Mesenchymal stem cell (in vitro differentiated cells and primary cell): ENCODE measurements at regions not wholly inside any gene's neighbourhood (a gene's known extent, or its start where the extent isn't known, plus 50 kb on each side); places are given as distances from the start of the nearest gene placed in this dataset.

Source experiments
- DNase-seq: peaks from one replicate; pipeline ENCODE4 v3.0.0-alpha.2; 2013
- H2AFZ ChIP-seq: one replicate; pipeline ENCODE4 v1.6.1; 2013; ENCODE audit warnings: low read depth, mild to moderate bottlenecking, control low read depth, inconsistent platforms, low read length, moderate library complexity
- H2AK5ac ChIP-seq: 2 replicates; pipeline ENCODE4 v1.6.1; 2013; ENCODE audit warnings: low read length, moderate library complexity, mild to moderate bottlenecking, inconsistent platforms; ENCODE audit not compliant: severe bottlenecking
- H2BK120ac ChIP-seq: one replicate; pipeline ENCODE4 v1.6.1; 2013; ENCODE audit warnings: low read depth, mild to moderate bottlenecking, inconsistent platforms, low read length, moderate library complexity
- H2BK12ac ChIP-seq, 2 experiments: one replicate each; pipeline ENCODE4 v1.6.1; 2013; ENCODE audit warnings: inconsistent platforms in 2 of 2, low read length in 2 of 2, mild to moderate bottlenecking in 2 of 2, moderate library complexity in 2 of 2, control low read depth in 1 of 2
- H2BK15ac ChIP-seq: one replicate; pipeline ENCODE4 v1.6.1; 2013; ENCODE audit warnings: mild to moderate bottlenecking, low read depth, inconsistent platforms; ENCODE audit not compliant: poor library complexity, severe bottlenecking
- H2BK5ac ChIP-seq: 2 replicates; pipeline ENCODE4 v1.6.1; 2013; ENCODE audit warnings: low read depth, mild to moderate bottlenecking, low read length, control low read depth, inconsistent platforms; ENCODE audit not compliant: poor library complexity, severe bottlenecking
- H3K14ac ChIP-seq, 2 experiments: one replicate each; pipeline ENCODE4 v1.6.1; 2013; ENCODE audit warnings: inconsistent platforms in 2 of 2, low read length in 2 of 2, control low read depth in 1 of 2, mild to moderate bottlenecking in 1 of 2, moderate library complexity in 1 of 2
- H3K18ac ChIP-seq, 2 experiments: one replicate each; pipeline ENCODE4 v1.6.1; 2013; ENCODE audit warnings: inconsistent platforms in 2 of 2, low read length in 2 of 2, control low read depth in 1 of 2, low read depth in 1 of 2, mild to moderate bottlenecking in 1 of 2
- H3K23ac ChIP-seq, 2 experiments: one replicate each; pipeline ENCODE4 v1.6.1; 2013; ENCODE audit warnings: inconsistent platforms in 2 of 2, low read length in 2 of 2, mild to moderate bottlenecking in 2 of 2, moderate library complexity in 2 of 2, control low read depth in 1 of 2
- H3K27ac ChIP-seq: 2 replicates; pipeline ENCODE4 v1.5.1; 2013; ENCODE audit warnings: mild to moderate bottlenecking, moderate library complexity, low read length, control low read depth, inconsistent platforms; ENCODE audit not compliant: poor library complexity, severe bottlenecking
- H3K27me3 ChIP-seq, 2 experiments: 2 replicates each; pipeline versions ENCODE4 v1.6.1 to v1.7.0; 2013; ENCODE audit warnings: low read length in 2 of 2, mild to moderate bottlenecking in 2 of 2, moderate library complexity in 2 of 2, control low read depth in 1 of 2, inconsistent platforms in 1 of 2; ENCODE audit not compliant: control insufficient read depth in 1 of 2, insufficient read depth in 1 of 2
- H3K36me3 ChIP-seq, 2 experiments: 2 replicates each; pipeline versions ENCODE4 v1.6.1 to v1.7.0; 2013; ENCODE audit warnings: low read length in 2 of 2, control low read depth in 1 of 2, inconsistent platforms in 1 of 2, low read depth in 1 of 2, mild to moderate bottlenecking in 1 of 2; ENCODE audit not compliant: insufficient read depth in 2 of 2, control insufficient read depth in 1 of 2
- H3K4ac ChIP-seq, 2 experiments: one replicate each; pipeline ENCODE4 v1.6.1; 2013; ENCODE audit warnings: inconsistent platforms in 2 of 2, low read length in 2 of 2, mild to moderate bottlenecking in 2 of 2, moderate library complexity in 2 of 2, control low read depth in 1 of 2, low read depth in 1 of 2
- H3K4me1 ChIP-seq: 2 replicates; pipeline ENCODE4 v1.6.1; 2013; ENCODE audit warnings: low read depth, low read length, control low read depth; ENCODE audit not compliant: control insufficient read depth, insufficient read depth
- H3K4me2 ChIP-seq: 2 replicates; pipeline ENCODE4 v1.6.1; 2013; ENCODE audit warnings: low read length, mild to moderate bottlenecking, inconsistent platforms; ENCODE audit not compliant: poor library complexity, severe bottlenecking
- H3K4me3 ChIP-seq, 2 experiments: 2 replicates each; pipeline versions ENCODE4 v1.5.1 to v1.7.0; 2013; ENCODE audit warnings: low read length in 2 of 2, mild to moderate bottlenecking in 2 of 2, control low read depth in 1 of 2, low read depth in 1 of 2; ENCODE audit not compliant: insufficient read depth in 1 of 2
- H3K79me1 ChIP-seq: replicated peaks from 2 replicates; pipeline ENCODE4 v1.6.1; 2013; ENCODE audit warnings: mild to moderate bottlenecking, control low read depth, low read length, inconsistent platforms; ENCODE audit not compliant: poor library complexity, severe bottlenecking
- H3K9ac ChIP-seq: 2 replicates; pipeline ENCODE4 v1.7.0; 2013; ENCODE audit warnings: mild to moderate bottlenecking, low read length, moderate library complexity
- H3K9me3 ChIP-seq: 2 replicates; pipeline ENCODE4 v1.7.0; 2013; ENCODE audit warnings: mild to moderate bottlenecking, low read length; ENCODE audit not compliant: control insufficient read depth
- H4K8ac ChIP-seq: one replicate; pipeline ENCODE4 v1.6.1; 2013; ENCODE audit warnings: inconsistent platforms, mild to moderate bottlenecking, low read length, moderate library complexity
- H4K91ac ChIP-seq: one replicate; pipeline ENCODE4 v1.6.1; 2013; ENCODE audit warnings: mild to moderate bottlenecking, low read length, inconsistent platforms
- WGBS: methylation state at CpG from one replicate; pipeline ENCODE4 v1.1.7; 2013; ENCODE audit warnings: mixed read lengths; 5-methylcytosine and 5-hydroxymethylcytosine counted together

DNA sequence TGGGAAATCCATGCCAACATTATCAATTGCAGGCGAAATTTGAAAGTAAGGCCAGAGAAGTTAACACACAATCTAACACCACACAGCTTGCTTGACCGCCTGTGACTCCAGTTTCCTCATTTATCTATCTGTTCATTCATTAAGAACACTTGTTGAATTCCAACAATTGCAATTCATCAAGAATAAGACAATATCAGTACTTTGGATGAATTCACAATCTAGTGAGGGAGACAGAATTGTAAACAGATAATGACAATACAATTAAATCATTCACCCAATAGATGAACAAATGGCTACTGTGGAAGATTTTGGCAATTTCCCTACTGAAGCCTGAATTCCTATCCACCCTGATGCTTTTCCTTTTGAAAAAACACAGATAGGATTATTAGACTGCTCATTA, 181.6 kb downstream of the TRIM36 start:
- no peak overlapping the region for H2BK12ac ChIP-seq
- WGBS = 36% methylated on average over 2 of the region's 2 CpGs
- no peak overlapping the region for H3K4me2 ChIP-seq
- no peaks in the 10 kb centered on the region for H3K36me3 ChIP-seq
- H2AFZ ChIP-seq = no peak overlapping the region
- no peak overlapping the region for H3K14ac ChIP-seq
- no peak overlapping the region for H2BK120ac ChIP-seq
- DNase-seq = no peak
- H3K27me3 ChIP-seq = no peaks in the 10 kb centered on the region
- H3K27ac ChIP-seq = no peak overlapping the region
- no peaks in the 10 kb centered on the region for H3K4me1 ChIP-seq
- H3K18ac ChIP-seq = no peak overlapping the region
- H3K4me3 ChIP-seq = no peak overlapping the region
- no peak overlapping the region for H2AK5ac ChIP-seq
- H3K9me3 ChIP-seq = no peaks in the 10 kb centered on the region
- no peak overlapping the region for H3K4ac ChIP-seq
- H3K23ac ChIP-seq = no peak overlapping the region
- no peaks in the 10 kb centered on the region for H3K79me1 ChIP-seq
- H2BK15ac ChIP-seq = no peak overlapping the region
- no peak overlapping the region for H3K9ac ChIP-seq
- no peak overlapping the region for H4K8ac ChIP-seq
- H2BK5ac ChIP-seq = no peak overlapping the region
- no peak overlapping the region for H4K91ac ChIP-seq

DNA sequence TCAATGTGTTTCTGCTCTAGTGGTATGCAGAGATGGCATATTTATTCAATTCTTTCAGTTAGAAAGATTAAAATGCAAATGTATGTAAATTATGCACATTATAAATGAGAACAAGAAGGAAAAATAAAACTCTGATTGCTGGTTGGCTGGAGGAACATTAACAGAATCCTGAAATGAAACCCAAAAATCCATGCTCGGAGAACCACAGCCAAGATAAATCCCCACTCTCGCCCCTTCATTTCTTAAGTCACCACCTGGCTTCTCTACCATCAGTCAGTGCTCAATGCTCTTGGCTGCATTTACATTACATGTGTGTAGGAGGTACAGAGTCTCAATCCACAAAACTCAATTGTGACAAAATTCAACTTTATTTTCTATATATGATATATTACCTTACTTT, 184.9 kb downstream of the TRIM36 start:
- DNase-seq = no peak
- Histone ChIP-seq H3K18ac (no peak overlapping the region), H3K36me3 (no peaks in the 10 kb centered on the region), H4K91ac (no peak overlapping the region), H3K14ac (no peak overlapping the region), H3K27me3 (no peaks in the 10 kb centered on the region), H2AFZ (no peak overlapping the region), H2BK120ac (no peak overlapping the region), H2BK12ac (no peak overlapping the region), H3K23ac (no peak overlapping the region), H3K9me3 (peaks cover 2% of the 10 kb centered on the region), H3K4me2 (no peak overlapping the region), H2AK5ac (no peak overlapping the region), H3K4ac (no peak overlapping the region), H3K27ac (no peak overlapping the region), H3K4me1 (no peaks in the 10 kb centered on the region), H2BK5ac (no peak overlapping the region), H3K9ac (no peak overlapping the region), H4K8ac (no peak overlapping the region), H3K4me3 (no peak overlapping the region), H2BK15ac (no peak overlapping the region), H3K79me1 (no peaks in the 10 kb centered on the region)
- WGBS = 60% methylated on average over 1 of the region's 2 CpGs

DNA sequence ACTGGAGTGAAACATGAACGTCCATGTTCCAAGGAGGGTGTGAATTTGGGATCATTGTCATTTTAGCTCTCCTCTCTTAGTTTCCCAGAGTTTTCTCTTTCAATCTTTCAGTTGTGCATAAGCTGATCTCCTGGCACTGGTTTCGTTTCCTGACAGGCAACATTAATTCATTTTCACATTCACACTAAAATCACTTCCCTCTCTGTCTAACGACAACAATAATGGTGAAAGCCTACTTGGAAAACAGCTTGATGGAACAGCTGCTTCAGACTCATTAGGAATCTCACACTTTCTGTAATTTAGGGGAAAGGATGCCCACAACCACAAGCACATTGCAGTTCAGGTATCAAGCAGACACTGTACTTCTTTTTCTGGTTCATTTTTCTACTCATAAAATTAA, 188.6 kb downstream of the TRIM36 start:
- H3K18ac ChIP-seq = no peak overlapping the region
- H3K79me1 ChIP-seq = no peaks in the 10 kb centered on the region
- no peak for DNase-seq
- H2BK120ac ChIP-seq = no peak overlapping the region
- no peak overlapping the region for H2AK5ac ChIP-seq
- WGBS = 68% methylated on average over 3 of the region's 3 CpGs
- no peaks in the 10 kb centered on the region for H3K4me1 ChIP-seq
- H4K8ac ChIP-seq = no peak overlapping the region
- no peak overlapping the region for H3K23ac ChIP-seq
- H3K27ac ChIP-seq = no peak overlapping the region
- no peak overlapping the region for H2BK12ac ChIP-seq
- H3K14ac ChIP-seq = no peak overlapping the region
- no peak overlapping the region for H3K4me3 ChIP-seq
- no peak overlapping the region for H3K4ac ChIP-seq
- H3K9ac ChIP-seq = no peak overlapping the region
- no peak overlapping the region for H2BK5ac ChIP-seq
- H2AFZ ChIP-seq = no peak overlapping the region
- no peak overlapping the region for H4K91ac ChIP-seq
- H2BK15ac ChIP-seq = no peak overlapping the region
- H3K27me3 ChIP-seq = no peaks in the 10 kb centered on the region
- H3K36me3 ChIP-seq = no peaks in the 10 kb centered on the region
- H3K4me2 ChIP-seq = no peak overlapping the region
- peaks cover 2% of the 10 kb centered on the region for H3K9me3 ChIP-seq

DNA sequence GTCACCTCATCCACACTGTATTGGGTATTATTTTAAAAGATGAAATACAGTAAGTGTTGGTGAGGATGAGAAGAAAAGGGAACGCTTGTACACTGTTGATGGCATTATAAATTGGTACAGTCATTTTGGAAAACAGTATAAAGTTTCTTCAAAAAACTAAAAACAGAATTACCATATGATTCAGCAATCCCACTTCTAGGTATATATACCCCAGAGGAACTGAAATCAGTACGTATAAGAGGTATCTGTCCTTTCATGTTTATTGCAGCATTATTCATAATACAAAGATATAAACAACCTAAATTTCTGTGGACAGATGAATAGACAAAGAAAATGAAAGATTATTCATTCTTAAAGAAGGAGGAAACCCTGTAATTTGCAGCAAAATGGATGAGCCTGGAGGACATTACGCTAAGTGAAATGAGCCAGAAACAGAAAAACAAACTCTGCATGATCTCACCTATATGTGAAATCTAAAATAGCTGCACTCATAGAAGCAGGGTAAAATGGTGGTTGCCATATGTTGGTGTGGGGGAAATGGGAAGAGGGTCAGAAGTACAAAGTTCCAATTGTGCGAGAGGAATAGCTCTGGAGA, 191.6 kb downstream of the TRIM36 start:
- WGBS = no CpG with 5 or more reads among the region's 4 CpGs

More for the DNA sequence above, 191.6 kb downstream of the TRIM36 start:
- H3K36me3 ChIP-seq = no peaks in the 10 kb centered on the region
- DNase-seq = no peak
- H4K8ac ChIP-seq = no peak overlapping the region
- H2BK120ac ChIP-seq = no peak overlapping the region
- no peak overlapping the region for H2AK5ac ChIP-seq
- H3K27me3 ChIP-seq = no peaks in the 10 kb centered on the region
- no peak overlapping the region for H4K91ac ChIP-seq
- no peak overlapping the region for H3K27ac ChIP-seq
- no peak overlapping the region for H3K14ac ChIP-seq
- H3K4me3 ChIP-seq = no peak overlapping the region
- H3K9ac ChIP-seq = no peak overlapping the region
- no peak overlapping the region for H3K4me2 ChIP-seq
- no peak overlapping the region for H2BK12ac ChIP-seq
- H3K9me3 ChIP-seq = peaks cover 2% of the 10 kb centered on the region
- H2BK5ac ChIP-seq = no peak overlapping the region
- no peak overlapping the region for H2AFZ ChIP-seq
- no peak overlapping the region for H2BK15ac ChIP-seq
- no peak overlapping the region for H3K23ac ChIP-seq
- no peak overlapping the region for H3K18ac ChIP-seq
- no peaks in the 10 kb centered on the region for H3K4me1 ChIP-seq
- no peak overlapping the region for H3K4ac ChIP-seq
- no peaks in the 10 kb centered on the region for H3K79me1 ChIP-seq
